T-cell (primary cell): ENCODE measurements at regions not wholly inside any gene's neighbourhood (a gene's known extent, or its start where the extent isn't known, plus 50 kb on each side); places are given as distances from the start of the nearest gene placed in this dataset.

Experiments
- ATAC-seq, 4 experiments: fragments of 200-7000 bp in 3 of 4; fragments of 150-1000 bp in 1 of 4; cut with Tn5 transposase; replicated peaks in 1 of 4; 1 replicate in 3 of 4; 2 replicates in 1 of 4; pipeline ENCODE4 v1.10.0; 2021; ENCODE audit warnings: moderate library complexity in 3 of 4, mild to moderate bottlenecking in 2 of 4, moderate number of reproducible peaks in 1 of 4
- CTCF ChIA-PET, 2 donors: fragments of 300-600 bp; sonication (Branson Sonifier 250); formaldehyde crosslinking; loops; one replicate each; lab custom pipeline; 2022; ENCODE audit warnings: antibody characterized with exemption in 2 of 2; lab: Charles Lee
- POLR2A ChIA-PET, 2 donors: fragments of 300-600 bp; sonication (Branson Sonifier 250); formaldehyde crosslinking; loops; one replicate each; lab custom pipeline; 2022; ENCODE audit warnings: antibody characterized with exemption in 2 of 2; lab: Charles Lee
- DNase-seq, 35 experiments: peaks; one replicate each; pipeline versions ENCODE4 v3.0.0 to v3.0.0-alpha.2; 2013 to 2023
- H3K27ac ChIP-seq: one replicate; pipeline ENCODE4 v1.5.1; 2013; ENCODE audit warnings: low read length
- H3K27me3 ChIP-seq, 2 experiments: replicated peaks in 1 of 2; 1 replicate in 1 of 2; 2 replicates in 1 of 2; pipeline versions ENCODE4 v1.6.1 to v1.7.0; 2013; ENCODE audit warnings: low read length in 1 of 2, mixed read lengths in 1 of 2; ENCODE audit not compliant: control insufficient read depth in 2 of 2, insufficient read depth in 2 of 2; ENCODE audit errors: extremely low read depth in 1 of 2
- H3K36me3 ChIP-seq, 2 donors: 1 replicate in 1 of 2; 2 replicates in 1 of 2; pipeline versions ENCODE4 v1.6.1 to v1.7.0; 2013; ENCODE audit warnings: low read length in 1 of 2; ENCODE audit not compliant: control insufficient read depth in 2 of 2, insufficient read depth in 1 of 2; ENCODE audit errors: extremely low read depth in 1 of 2
- H3K4me1 ChIP-seq, 2 experiments: 1 replicate in 1 of 2; 2 replicates in 1 of 2; pipeline versions ENCODE4 v1.6.1 to v1.7.0; 2013; ENCODE audit warnings: low read length in 2 of 2, mixed read lengths in 1 of 2; ENCODE audit not compliant: insufficient read depth in 2 of 2, control insufficient read depth in 1 of 2; ENCODE audit errors: extremely low read depth in 1 of 2
- H3K4me3 ChIP-seq, 2 donors: 1 replicate in 1 of 2; 2 replicates in 1 of 2; pipeline versions ENCODE4 v1.5.1 to v1.7.0; 2013; ENCODE audit warnings: mild to moderate bottlenecking in 2 of 2, low read length in 1 of 2, moderate library complexity in 1 of 2; ENCODE audit not compliant: control insufficient read depth in 1 of 2; ENCODE audit errors: extremely low read depth in 1 of 2
- H3K9me3 ChIP-seq: 2 replicates; pipeline ENCODE4 v1.7.0; 2013
- H3K27ac Mint-ChIP-seq, 2 donors: one replicate each; pipeline ENCODE4 v1.8.0; 2020 to 2021; ENCODE audit warnings: mild to moderate bottlenecking in 2 of 2, mixed read lengths in 2 of 2
- H3K27me3 Mint-ChIP-seq, 2 donors: one replicate each; pipeline ENCODE4 v1.8.0; 2021 to 2022; ENCODE audit warnings: mixed read lengths in 2 of 2
- H3K36me3 Mint-ChIP-seq: one replicate; pipeline ENCODE4 v1.8.0; 2021; ENCODE audit warnings: mixed read lengths
- H3K4me1 Mint-ChIP-seq, 3 donors: one replicate each; pipeline ENCODE4 v1.8.0; 2020 to 2022; ENCODE audit warnings: mixed read lengths in 3 of 3, mild to moderate bottlenecking in 1 of 3
- H3K4me3 Mint-ChIP-seq, 3 donors: one replicate each; pipeline ENCODE4 v1.8.0; 2020 to 2022; ENCODE audit warnings: mild to moderate bottlenecking in 3 of 3, mixed read lengths in 3 of 3, moderate library complexity in 3 of 3
- H3K9me3 Mint-ChIP-seq, 3 donors: one replicate each; pipeline ENCODE4 v1.8.0; 2020 to 2022; ENCODE audit warnings: mixed read lengths in 3 of 3
- WGBS: methylation state at CpG from one replicate; pipeline ENCODE4 v1.1.5; 2013; ENCODE audit warnings: missing lambda C conversion rate; ENCODE audit not compliant: insufficient coverage; 5-methylcytosine and 5-hydroxymethylcytosine counted together

GRCh38 chr14:71344506-71344905, 437.2 kb downstream of the PCNX1 start:
- H3K27ac ChIP-seq = no peak overlapping the region
- H3K9me3 ChIP-seq = no peaks in the 10 kb centered on the region
- Mint-ChIP-seq H3K27me3 (no peaks in the 10 kb centered on the region), H3K36me3 (peaks cover 21% of the 10 kb centered on the region), H3K4me3 (no peak overlapping the region), H3K4me1 (peaks cover 44 to 67% (median 55%) of the 10 kb centered on the region in 3 donors), H3K27ac (no peak overlapping the region), H3K9me3 (no peaks in the 10 kb centered on the region)
- ChIA-PET POLR2A (no interaction called here), CTCF (no interaction called here)
- no peaks in the 10 kb centered on the region for H3K27me3 ChIP-seq
- H3K36me3 ChIP-seq = no peaks in the 10 kb centered on the region
- H3K4me3 ChIP-seq = no peak overlapping the region
- DNase-seq = no peak
- no peaks in the 10 kb centered on the region for H3K4me1 ChIP-seq
- 100% methylated on average over 7 of the region's 8 CpGs for WGBS
- no peak for ATAC-seq

DNA sequence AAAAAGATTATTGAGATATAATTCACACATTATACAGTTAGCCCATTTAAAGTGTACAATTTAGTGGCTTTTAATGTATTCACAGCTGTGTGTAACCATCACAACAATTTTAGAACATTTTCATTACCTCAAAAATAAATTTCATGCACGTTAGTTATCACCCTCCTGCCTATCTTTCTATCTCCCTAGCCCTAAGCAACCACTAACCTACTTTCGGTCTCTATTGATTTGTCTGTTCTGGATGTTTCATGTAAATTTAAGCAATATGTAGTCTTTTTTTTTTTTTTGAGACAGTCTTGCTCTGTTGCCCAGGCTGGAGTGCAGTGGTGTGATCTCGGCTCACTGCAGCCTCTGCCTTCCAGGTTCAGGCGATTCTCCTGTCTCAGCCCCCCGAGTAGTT, 439.4 kb downstream of the PCNX1 start:
- POLR2A ChIA-PET = no interaction called here
- 100% methylated on average over 1 of the region's 5 CpGs for WGBS
- DNase-seq (peak in 1 of 35 experiments; percentile 25), ATAC-seq (peak in 2 of 4 experiments; percentile 44 to 49)
- Histone ChIP-seq H3K4me1 (no peaks in the 10 kb centered on the region), H3K4me3 (no peak overlapping the region), H3K27ac (peak overlapping the region; percentile 43), H3K36me3 (no peaks in the 10 kb centered on the region), H3K27me3 (no peaks in the 10 kb centered on the region), H3K9me3 (no peaks in the 10 kb centered on the region)
- peak overlapping the region in 1 of 2 donors; percentile 32 for H3K27ac Mint-ChIP-seq
- H3K27me3 Mint-ChIP-seq = no peaks in the 10 kb centered on the region
- peaks cover 45 to 66% (median 55%) of the 10 kb centered on the region in 3 donors for H3K4me1 Mint-ChIP-seq
- no peaks in the 10 kb centered on the region for H3K9me3 Mint-ChIP-seq
- H3K4me3 Mint-ChIP-seq = no peak overlapping the region
- CTCF ChIA-PET = interaction anchor here in 1 of 2 donors (0.9 kb wide), 1 partner anchor 57 kb away, joined by 3 read pairs; no protein-coding TSS in a partner anchor
- peaks cover 31% of the 10 kb centered on the region for H3K36me3 Mint-ChIP-seq

DNA sequence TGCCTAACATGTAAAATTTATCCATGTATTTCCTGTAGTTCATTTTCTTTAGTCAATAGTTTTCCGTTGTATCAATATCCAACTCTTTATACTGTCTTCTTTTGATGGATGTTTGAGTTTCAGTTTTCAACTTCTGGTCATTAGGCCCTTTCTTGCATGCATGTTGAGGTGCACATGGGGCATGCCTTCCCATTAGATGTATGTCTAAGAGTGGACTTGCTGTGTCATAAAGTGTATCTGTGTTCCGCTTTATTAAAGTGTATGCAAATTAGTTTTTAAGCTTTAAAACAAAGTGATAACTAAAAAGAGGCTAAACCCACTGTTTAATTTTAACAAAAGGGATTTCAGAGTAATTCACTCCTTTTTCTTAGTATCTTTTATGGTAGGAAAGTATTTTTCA, 441.1 kb downstream of the PCNX1 start:
- WGBS = no CpG with 5 or more reads among the region's 2 CpGs
- H3K27me3 Mint-ChIP-seq = no peaks in the 10 kb centered on the region
- CTCF ChIA-PET = no interaction called here
- H3K36me3 ChIP-seq = no peaks in the 10 kb centered on the region
- H3K27ac ChIP-seq = no peak overlapping the region
- H3K27me3 ChIP-seq = no peaks in the 10 kb centered on the region
- H3K4me1 ChIP-seq = no peaks in the 10 kb centered on the region
- no peak for DNase-seq
- POLR2A ChIA-PET = no interaction called here
- H3K4me3 Mint-ChIP-seq = no peak overlapping the region
- no peak overlapping the region for H3K27ac Mint-ChIP-seq
- H3K4me3 ChIP-seq = no peak overlapping the region
- H3K9me3 ChIP-seq = no peaks in the 10 kb centered on the region
- ATAC-seq = no peak
- H3K4me1 Mint-ChIP-seq = peaks cover 40 to 72% (median 52%) of the 10 kb centered on the region in 3 donors
- peaks cover 42% of the 10 kb centered on the region for H3K36me3 Mint-ChIP-seq
- peaks cover 0 to 4% (median 0%) of the 10 kb centered on the region in 3 donors for H3K9me3 Mint-ChIP-seq

GRCh38 chr14:71348817-71349216, 441.6 kb downstream of the PCNX1 start:
- Mint-ChIP-seq H3K9me3 (peaks cover 0 to 4% (median 0%) of the 10 kb centered on the region in 3 donors), H3K27ac (no peak overlapping the region), H3K4me3 (no peak overlapping the region), H3K27me3 (no peaks in the 10 kb centered on the region), H3K36me3 (peaks cover 46% of the 10 kb centered on the region), H3K4me1 (peaks cover 36 to 68% (median 48%) of the 10 kb centered on the region in 3 donors)
- WGBS = 88% methylated on average over 1 of the region's 4 CpGs
- H3K36me3 ChIP-seq = no peaks in the 10 kb centered on the region
- no peak overlapping the region for H3K27ac ChIP-seq
- DNase-seq (no peak), ATAC-seq (no peak)
- H3K27me3 ChIP-seq = no peaks in the 10 kb centered on the region
- no peaks in the 10 kb centered on the region for H3K4me1 ChIP-seq
- no peak overlapping the region for H3K4me3 ChIP-seq
- CTCF ChIA-PET = no interaction called here
- POLR2A ChIA-PET = no interaction called here
- H3K9me3 ChIP-seq = no peaks in the 10 kb centered on the region

DNA sequence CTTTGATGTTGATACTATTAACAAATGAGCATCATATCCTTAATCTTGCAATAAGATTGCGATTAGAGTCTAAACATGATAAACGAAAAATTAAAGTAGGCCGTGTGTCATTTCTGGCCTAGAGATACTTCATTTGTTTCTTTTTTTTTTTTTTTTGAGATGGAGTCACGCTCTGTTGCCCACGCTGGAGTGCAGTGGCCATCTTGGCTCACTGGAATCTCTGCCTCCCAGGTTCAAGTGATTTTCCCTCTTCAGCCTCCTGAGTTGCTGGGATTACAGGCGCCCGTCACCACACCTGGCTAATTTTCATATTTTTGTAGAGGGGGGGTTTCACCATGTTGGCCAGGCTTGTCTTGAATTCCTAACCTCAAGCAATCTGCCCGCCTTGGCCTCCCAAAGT, 446.9 kb downstream of the PCNX1 start:
- Histone ChIP-seq H3K4me3 (no peak overlapping the region), H3K36me3 (no peaks in the 10 kb centered on the region), H3K27me3 (no peaks in the 10 kb centered on the region), H3K27ac (no peak overlapping the region), H3K9me3 (no peaks in the 10 kb centered on the region), H3K4me1 (no peaks in the 10 kb centered on the region)
- no peak for DNase-seq
- no CpG with 5 or more reads among the region's 8 CpGs for WGBS
- no peak overlapping the region for H3K4me3 Mint-ChIP-seq
- ChIA-PET CTCF (no interaction called here), POLR2A (interaction anchor here (0.7 to 1.0 kb wide), 2 partner anchors 13 to 45 kb away, joined by 3 to 9 read pairs; no protein-coding TSS in a partner anchor)
- H3K4me1 Mint-ChIP-seq = peaks cover 28 to 51% (median 38%) of the 10 kb centered on the region in 3 donors
- H3K36me3 Mint-ChIP-seq = peaks cover 46% of the 10 kb centered on the region
- peaks cover 0 to 15% (median 8%) of the 10 kb centered on the region in 3 donors for H3K9me3 Mint-ChIP-seq
- no peak for ATAC-seq
- H3K27me3 Mint-ChIP-seq = no peaks in the 10 kb centered on the region
- H3K27ac Mint-ChIP-seq = no peak overlapping the region

GRCh38 chr14:71354801-71355200, 447.5 kb downstream of the PCNX1 start:
- Mint-ChIP-seq H3K27ac (no peak overlapping the region), H3K9me3 (peaks cover 0 to 17% (median 8%) of the 10 kb centered on the region in 3 donors), H3K36me3 (peaks cover 46% of the 10 kb centered on the region), H3K4me3 (no peak overlapping the region), H3K27me3 (no peaks in the 10 kb centered on the region), H3K4me1 (peaks cover 29 to 51% (median 38%) of the 10 kb centered on the region in 3 donors)
- Histone ChIP-seq H3K9me3 (no peaks in the 10 kb centered on the region), H3K27ac (no peak overlapping the region), H3K4me1 (no peaks in the 10 kb centered on the region), H3K27me3 (no peaks in the 10 kb centered on the region), H3K4me3 (no peak overlapping the region), H3K36me3 (no peaks in the 10 kb centered on the region)
- no peak for DNase-seq
- CTCF ChIA-PET = no interaction called here
- POLR2A ChIA-PET = interaction anchor here in 1 of 2 donors (1.0 kb wide), 1 partner anchor 44 kb away, joined by 3 read pairs; no protein-coding TSS in a partner anchor
- no peak for ATAC-seq
- WGBS = 96% methylated on average over 5 of the region's 5 CpGs
